GM12878 (cell line): ENCODE measurements at regions not wholly inside any gene's neighbourhood (a gene's known extent, or its start where the extent isn't known, plus 50 kb on each side); places are given as distances from the start of the nearest gene placed in this dataset.

Source experiments
- ATAC-seq: fragments of 200-7000 bp; cut with Tn5 transposase; 3 replicates; pipeline ENCODE4 v1.9.1; 2020; ENCODE audit warnings: mild to moderate bottlenecking, moderate library complexity
- BruUV-seq: library from RNA; stranded (reverse); fragments of 400-500 nt; replicated peaks from 2 replicates; lab custom pipeline; 2021; lab: Mats Ljungman, UMichigan
- CTCF ChIA-PET: fragments of 300-600 bp; sonication (Branson Sonifier 250); formaldehyde crosslinking; extraction: SDS; loops from one replicate; lab custom pipeline; 2021; ENCODE audit warnings: inconsistent platforms; lab: Yijun Ruan, JAX
- POLR2A ChIA-PET: fragments of 350-600 bp; formaldehyde crosslinking; extraction: SDS; loops from one replicate; lab custom pipeline; 2021; ENCODE audit warnings: inconsistent platforms; lab: Charles Lee
- RAD21 ChIA-PET: fragments of 300-600 bp; sonication (Branson Sonifier 250); formaldehyde crosslinking; loops from one replicate; lab custom pipeline; 2023; ENCODE audit warnings: antibody characterized with exemption; ENCODE audit not compliant: unreplicated experiment; lab: Charles Lee
- SMC1A ChIA-PET: fragments of 300-600 bp; sonication (Branson Sonifier 250); formaldehyde crosslinking; loops from one replicate; lab custom pipeline; 2023; ENCODE audit not compliant: unreplicated experiment, uncharacterized antibody; lab: Charles Lee
- DNase-seq: peaks from one replicate; pipeline ENCODE4 v3.0.0-alpha.2; 2011; ENCODE audit warnings: low read depth, low spot score
- FAIRE-seq: peaks from 3 replicates; lab custom pipeline; 2011; peaks lifted over from hg19 to GRCh38; lab: Jason Lieb, UNC
- H2AFZ ChIP-seq: 2 replicates; pipeline ENCODE4 v1.6.0; 2011; ENCODE audit warnings: low read depth, low read length, control low read depth; ENCODE audit not compliant: control insufficient read depth
- H3K27ac ChIP-seq: 2 replicates; pipeline ENCODE4 v1.5.1; 2011; ENCODE audit warnings: control low read depth; ENCODE audit not compliant: control insufficient read depth, insufficient read depth
- H3K27me3 ChIP-seq, 2 experiments: replicated peaks in 1 of 2; 2 replicates each; pipeline versions ENCODE4 v1.6.0 to v1.6.1; 2011; ENCODE audit warnings: low read length in 1 of 2; ENCODE audit not compliant: control insufficient read depth in 2 of 2, insufficient read depth in 2 of 2
- H3K36me3 ChIP-seq, 2 experiments: 2 replicates each; pipeline ENCODE4 v1.5.1; 2011; ENCODE audit warnings: low read length in 1 of 2; ENCODE audit not compliant: control insufficient read depth in 2 of 2, insufficient read depth in 2 of 2
- H3K4me1 ChIP-seq: 2 replicates; pipeline ENCODE4 v1.6.1; 2011; ENCODE audit warnings: mild to moderate bottlenecking, low read length, moderate library complexity, mixed read lengths; ENCODE audit not compliant: control insufficient read depth, insufficient read depth
- H3K4me2 ChIP-seq: 2 replicates; pipeline ENCODE4 v1.6.0; 2011; ENCODE audit warnings: control low read depth; ENCODE audit not compliant: control insufficient read depth, insufficient read depth
- H3K4me3 ChIP-seq: fragments of 200-600 bp; sonication (generic); 2 replicates; pipeline ENCODE4 v1.5.1; 2016
- H3K79me2 ChIP-seq: 2 replicates; pipeline ENCODE4 v1.6.0; 2011; ENCODE audit warnings: low read length; ENCODE audit not compliant: control insufficient read depth, insufficient read depth
- H3K9ac ChIP-seq: 2 replicates; pipeline ENCODE4 v1.8.0; 2011; ENCODE audit warnings: low read length, control low read depth, mixed read lengths; ENCODE audit not compliant: control insufficient read depth, insufficient read depth
- H3K9me3 ChIP-seq: replicated peaks from 3 replicates; pipeline ENCODE4 v1.5.1; 2011; ENCODE audit warnings: mild to moderate bottlenecking, low read length; ENCODE audit not compliant: control insufficient read depth, insufficient read depth
- H4K20me1 ChIP-seq: 2 replicates; pipeline ENCODE4 v1.6.0; 2011; ENCODE audit not compliant: control insufficient read depth, insufficient read depth
- BCL3 ChIP-seq: IDR thresholded peaks from 2 replicates; pipeline ENCODE4 v1.6.1; 2011; ENCODE audit warnings: borderline replicate concordance, low read depth, mild to moderate bottlenecking, moderate library complexity, low read length; ENCODE audit not compliant: insufficient read depth, poor library complexity, severe bottlenecking
- BHLHE40 ChIP-seq, 2 experiments: fragments of 450-650 bp in 1 of 2; IDR thresholded peaks; 2 replicates each; pipeline ENCODE4 v1.6.1; 2011 to 2017; ENCODE audit warnings: low read depth in 2 of 2, borderline replicate concordance in 1 of 2, improper control_type of control experiment in 1 of 2, low read length in 1 of 2, mild to moderate bottlenecking in 1 of 2
- CBFB ChIP-seq: IDR thresholded peaks from 2 replicates; pipeline ENCODE4 v1.6.1; 2016; ENCODE audit warnings: antibody characterized with exemption, low read depth
- CUX1 ChIP-seq: IDR thresholded peaks from 2 replicates; pipeline ENCODE4 v1.6.1; 2012; ENCODE audit warnings: improper control_type of control experiment, low read depth, low read length; ENCODE audit not compliant: insufficient replicate concordance
- DPF2 ChIP-seq: fragments of 450-650 bp; IDR thresholded peaks from 2 replicates; pipeline ENCODE4 v1.6.1; 2017; ENCODE audit warnings: mild to moderate bottlenecking
- GABPA ChIP-seq: IDR thresholded peaks from 2 replicates; pipeline ENCODE4 v1.6.1; 2014; ENCODE audit warnings: antibody characterized with exemption, low read depth, mild to moderate bottlenecking, inconsistent platforms
- HSF1 ChIP-seq: fragments of 150-350 bp; IDR thresholded peaks from 2 replicates; pipeline ENCODE4 v1.6.1; 2014; ENCODE audit warnings: mild to moderate bottlenecking, low read depth, low read length
- JUNB ChIP-seq: IDR thresholded peaks from 2 replicates; pipeline ENCODE4 v1.6.1; 2016; ENCODE audit warnings: antibody characterized with exemption, mild to moderate bottlenecking
- MAX ChIP-seq: IDR thresholded peaks from 2 replicates; pipeline ENCODE4 v1.6.1; 2012; ENCODE audit warnings: low read depth, low read length, improper control_type of control experiment
- RB1 ChIP-seq: fragments of 450-650 bp; formaldehyde crosslinking; IDR thresholded peaks from 2 replicates; pipeline ENCODE4 v1.6.1; 2017; ENCODE audit warnings: mild to moderate bottlenecking, borderline replicate concordance
- RCOR1 ChIP-seq: conservative IDR thresholded peaks from 2 replicates; pipeline ENCODE4 v1.6.1; 2012; ENCODE audit warnings: low read depth, low read length, improper control_type of control experiment
- SP1 ChIP-seq: IDR thresholded peaks from one replicate; pipeline ENCODE4 v1.6.1; 2011; ENCODE audit warnings: low read depth, low read length
- SREBF1 ChIP-seq: IDR thresholded peaks from 2 replicates; pipeline ENCODE4 v1.6.1; 2012; ENCODE audit warnings: mild to moderate bottlenecking, low read length
- SREBF2 ChIP-seq: IDR thresholded peaks from 2 replicates; pipeline ENCODE4 v1.6.1; 2012; ENCODE audit warnings: mild to moderate bottlenecking, low read length
- ZNF622 ChIP-seq: fragments of 450-650 bp; IDR thresholded peaks from 2 replicates; pipeline ENCODE4 v1.6.1; 2017; ENCODE audit warnings: mild to moderate bottlenecking, inconsistent platforms
- WGBS: methylation state at CpG from one replicate; pipeline ENCODE4 v1.1.6; 2016; ENCODE audit warnings: low lambda C conversion rate; ENCODE audit not compliant: insufficient replicate concordance, insufficient coverage; ENCODE audit errors: missing lambda C conversion rate; 5-methylcytosine and 5-hydroxymethylcytosine counted together
- in situ Hi-C: fragments of 300-500 bp; cut with MboI; formaldehyde crosslinking; loops from 9 replicates; pipeline ENCODE4 v1.14.3; 2018; ENCODE audit warnings: mixed read lengths
- intact Hi-C: fragments of 100-400 bp; cut with micrococcal nuclease; formaldehyde crosslinking; loops from one replicate; pipeline ENCODE4 v1.14.2; 2022; ENCODE audit not compliant: unreplicated experiment

GRCh38 chr2:16023506-16024360 lies 83.4 kb downstream of the MYCN start:
- H3K4me1 ChIP-seq, result no peaks in the 10 kb centered on the region
- no peak overlapping the region for H3K27ac ChIP-seq
- FAIRE-seq, result no peak
- no peak overlapping the region for H3K9ac ChIP-seq
- WGBS, result 10% methylated on average over 5 of the region's 5 CpGs
- ChIA-PET POLR2A (no interaction called here), RAD21 (no interaction called here), CTCF (interaction anchor here (1.1 kb wide), 1 partner anchor 387 kb away, joined by 3 read pairs; no protein-coding TSS in a partner anchor), SMC1A (no interaction called here)
- in situ Hi-C loops (no loop called here), intact Hi-C loops (no loop called here)
- no peak for ATAC-seq
- H2AFZ ChIP-seq, result no peak overlapping the region
- H3K79me2 ChIP-seq, result no peaks in the 10 kb centered on the region
- H3K9me3 ChIP-seq, result no peaks in the 10 kb centered on the region
- H4K20me1 ChIP-seq, result no peaks in the 10 kb centered on the region
- H3K36me3 ChIP-seq, result no peaks in the 10 kb centered on the region
- H3K4me2 ChIP-seq, result no peak overlapping the region
- H3K4me3 ChIP-seq, result no peak overlapping the region
- DNase-seq, result no peak
- H3K27me3 ChIP-seq, result no peaks in the 10 kb centered on the region; a peak in 2 of 4 replicates
- BruUV-seq, result no TSS peak
- no peak for TF ChIP-seq BHLHE40 (IDR thresholded peaks at IDR 0.05; ENCODE audit: borderline replicate concordance in 1 of 2, low read depth in 2 of 2, low read length in 1 of 2)
- no peak for TF ChIP-seq BCL3
- no peak for TF ChIP-seq MAX
- no peak for TF ChIP-seq CUX1
- TF ChIP-seq ZNF622, result no peak
- no peak for TF ChIP-seq GABPA
- no peak for TF ChIP-seq RCOR1
- TF ChIP-seq SREBF1, result no peak
- no peak for TF ChIP-seq DPF2
- TF ChIP-seq JUNB, result no peak
- no peak for TF ChIP-seq CBFB
- no peak for TF ChIP-seq RB1
- TF ChIP-seq SP1, result no peak
- TF ChIP-seq SREBF2, result no peak
- no peak for TF ChIP-seq HSF1
